ENCODE measurements at regions not wholly inside any gene's neighbourhood (a gene's known extent, or its start where the extent isn't known, plus 50 kb on each side); places are given as distances from the start of the nearest gene placed in this dataset.
A peak's percentile ranks its signal among the peaks of the same experiment; 100 is the strongest.

- no peak for TF ChIP-seq CTCF (IDR thresholded peaks at IDR 0.05; ENCODE audit: unreplicated experiment)
Observed at GRCh38 chr5:124259017-124259416, 487.4 kb downstream of the ZNF608 start.

GRCh38 chr5:124257048-124257447 lies 489.4 kb downstream of the ZNF608 start:
- no peak for DNase-seq (ENCODE audit: low spot score in 2 of 2, unreplicated experiment in 2 of 2)
- H3K36me3 Mint-ChIP-seq: peaks cover 25% of the 10 kb centered on the region

More at GRCh38 chr5:124259017-124259416, 487.4 kb downstream of the ZNF608 start:
- no peak overlapping the region for H3K4me3 Mint-ChIP-seq
- peaks cover 29% of the 10 kb centered on the region for H3K9me3 Mint-ChIP-seq
- peaks cover 8% of the 10 kb centered on the region for H3K4me1 Mint-ChIP-seq
- no peak for DNase-seq (ENCODE audit: low spot score in 2 of 2, unreplicated experiment in 2 of 2)
- H3K27ac Mint-ChIP-seq: peak overlapping the region; percentile 28
- H3K27me3 Mint-ChIP-seq (ENCODE audit: low read depth): no peaks in the 10 kb centered on the region
- peaks cover 25% of the 10 kb centered on the region for H3K36me3 Mint-ChIP-seq

GRCh38 chr5:124253203-124253810 lies 493.1 kb downstream of the ZNF608 start:
- no peak for TF ChIP-seq CTCF (IDR thresholded peaks at IDR 0.05; ENCODE audit: unreplicated experiment)
- Mint-ChIP-seq H3K27ac (peak overlapping the region; percentile 81), H3K4me3 (no peak overlapping the region), H3K9me3 (peaks cover 37% of the 10 kb centered on the region), H3K27me3 (ENCODE audit: low read depth) (no peaks in the 10 kb centered on the region), H3K36me3 (peaks cover 30% of the 10 kb centered on the region), H3K4me1 (peaks cover 33% of the 10 kb centered on the region)
- no peak for DNase-seq (ENCODE audit: low spot score in 2 of 2, unreplicated experiment in 2 of 2)

More at GRCh38 chr5:124257048-124257447, 489.4 kb downstream of the ZNF608 start:
- no peak overlapping the region for H3K27ac Mint-ChIP-seq
- H3K4me1 Mint-ChIP-seq: peaks cover 26% of the 10 kb centered on the region
- H3K4me3 Mint-ChIP-seq: no peak overlapping the region
- TF ChIP-seq CTCF (IDR thresholded peaks at IDR 0.05; ENCODE audit: unreplicated experiment): no peak
- H3K27me3 Mint-ChIP-seq (ENCODE audit: low read depth): no peaks in the 10 kb centered on the region
- peaks cover 29% of the 10 kb centered on the region for H3K9me3 Mint-ChIP-seq

GRCh38 chr5:124252747-124253146 lies 493.7 kb downstream of the ZNF608 start:
- Mint-ChIP-seq H3K4me1 (peaks cover 33% of the 10 kb centered on the region), H3K9me3 (peaks cover 39% of the 10 kb centered on the region), H3K4me3 (no peak overlapping the region), H3K27me3 (ENCODE audit: low read depth) (no peaks in the 10 kb centered on the region), H3K27ac (peak overlapping the region; percentile 84), H3K36me3 (peaks cover 30% of the 10 kb centered on the region)
- no peak for DNase-seq (ENCODE audit: low spot score in 2 of 2, unreplicated experiment in 2 of 2)
- TF ChIP-seq CTCF (IDR thresholded peaks at IDR 0.05; ENCODE audit: unreplicated experiment): no peak

- peak overlapping the region; percentile 84 for H3K27ac Mint-ChIP-seq
- peaks cover 44% of the 10 kb centered on the region for H3K9me3 Mint-ChIP-seq
- DNase-seq (ENCODE audit: low spot score in 2 of 2, unreplicated experiment in 2 of 2): no peak
- H3K36me3 Mint-ChIP-seq: peaks cover 33% of the 10 kb centered on the region
- peaks cover 33% of the 10 kb centered on the region for H3K4me1 Mint-ChIP-seq
- no peaks in the 10 kb centered on the region for H3K27me3 Mint-ChIP-seq (ENCODE audit: low read depth)
- H3K4me3 Mint-ChIP-seq: no peak overlapping the region
- no peak for TF ChIP-seq CTCF (IDR thresholded peaks at IDR 0.05; ENCODE audit: unreplicated experiment)
Observed at GRCh38 chr5:124252191-124252638, 494.2 kb downstream of the ZNF608 start.
